OCI-LY3 (cell line): ENCODE measurements at regions not wholly inside any gene's neighbourhood (a gene's known extent, or its start where the extent isn't known, plus 50 kb on each side); places are given as distances from the start of the nearest gene placed in this dataset.

ENCODE experiments used
- H2AFZ ChIP-seq: fragments of 200-600, 300-600 bp; shearing (Covaris generic); 2 replicates; pipeline ENCODE4 v1.6.0; 2014; ENCODE audit warnings: antibody characterized with exemption, low read depth, low read length
- H3K27ac ChIP-seq: fragments of 200-600, 300-600 bp; sonication (generic); 2 replicates; pipeline ENCODE4 v1.5.1; 2014; ENCODE audit warnings: mild to moderate bottlenecking, low read length, moderate library complexity, mixed read lengths
- H3K27me3 ChIP-seq: fragments of 200-600, 300-600 bp; sonication (generic); 2 replicates; pipeline ENCODE4 v1.6.1; 2014; ENCODE audit warnings: low read depth, low read length, mixed read lengths
- H3K36me3 ChIP-seq: fragments of 200-600, 300-600 bp; sonication (generic); replicated peaks from 2 replicates; pipeline ENCODE3; 2014; ENCODE audit warnings: low read depth, low read length, mixed read lengths
- H3K4me1 ChIP-seq: fragments of 300-600, 200-600 bp; sonication (generic); 2 replicates; pipeline ENCODE4 v1.6.1; 2014; ENCODE audit warnings: low read length, mixed read lengths
- H3K4me2 ChIP-seq: fragments of 200-600, 300-600 bp; sonication (generic); 2 replicates; pipeline ENCODE4 v1.6.1; 2014; ENCODE audit warnings: low read length, mixed read lengths
- H3K4me3 ChIP-seq: fragments of 300-600, 200-600 bp; sonication (generic); 2 replicates; pipeline ENCODE4 v1.5.1; 2014; ENCODE audit warnings: antibody characterized with exemption, mild to moderate bottlenecking, low read length, moderate library complexity
- H3K79me2 ChIP-seq: fragments of 300-600, 200-600 bp; shearing (Covaris generic); 2 replicates; pipeline ENCODE4 v1.6.1; 2014; ENCODE audit warnings: mild to moderate bottlenecking, low read length, mixed read lengths
- H3K9ac ChIP-seq: fragments of 300-600, 200-600 bp; shearing (Covaris generic); 2 replicates; pipeline ENCODE4 v1.6.0; 2014; ENCODE audit warnings: mild to moderate bottlenecking, low read length, moderate library complexity
- H3K9me3 ChIP-seq: fragments of 200-600, 300-600 bp; shearing (Covaris generic); 2 replicates; pipeline ENCODE4 v1.6.1; 2014; ENCODE audit warnings: low read length, mixed read lengths; ENCODE audit not compliant: insufficient read depth
- H4K20me1 ChIP-seq: fragments of 200-600, 300-600 bp; sonication (generic); 2 replicates; pipeline ENCODE4 v1.6.1; 2016; ENCODE audit warnings: low read length, mixed read lengths; ENCODE audit not compliant: insufficient read depth
- EZH2phosphoT487 ChIP-seq: fragments of 200-600 bp; shearing (Covaris generic); IDR thresholded peaks from 2 replicates; pipeline ENCODE4 v1.6.1; 2018; ENCODE audit warnings: antibody characterized with exemption, mixed run types, low read depth
- TF ChIP-seq, protein P1 (sequence below): fragments of 200-600, 300-600 bp; sonication (generic); IDR thresholded peaks from 2 replicates; pipeline ENCODE4 v1.5.1; 2014; ENCODE audit warnings: antibody characterized with exemption, low read length, low read depth

DNA sequence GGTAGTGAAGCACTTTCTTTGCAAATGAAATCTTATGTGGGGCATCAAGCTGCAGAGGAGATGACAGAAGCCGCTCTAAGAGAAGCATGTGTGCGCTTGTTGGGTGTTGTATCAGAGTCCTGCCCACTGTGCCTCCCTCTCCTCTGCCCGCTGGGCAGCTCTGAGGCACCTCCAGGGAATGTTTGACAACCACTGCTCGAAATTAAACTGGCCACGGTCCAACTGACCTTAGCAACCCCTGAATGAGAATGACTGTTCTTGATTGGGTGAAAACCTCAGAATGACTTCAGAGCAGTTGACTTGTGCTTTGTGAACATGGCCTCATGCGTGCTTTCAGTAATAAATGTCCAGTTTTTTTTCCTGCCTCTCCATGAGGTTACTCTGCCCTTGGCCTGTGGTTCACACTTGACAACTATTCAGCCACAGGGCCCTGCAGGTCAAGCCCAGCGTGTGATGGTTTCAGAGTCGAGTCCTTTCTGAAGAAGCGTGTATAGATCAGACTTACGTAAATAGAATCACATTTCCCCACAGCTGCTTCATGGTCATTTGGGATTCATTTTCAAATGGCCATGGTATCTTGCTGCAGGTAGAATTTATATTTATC, 94.9 kb downstream of the SLC4A3 start:
- H3K4me1 ChIP-seq, result no peaks in the 10 kb centered on the region
- H3K4me2 ChIP-seq, result no peak overlapping the region
- TF ChIP-seq EZH2phosphoT487, result no peak
- TF ChIP-seq, protein P1, sequence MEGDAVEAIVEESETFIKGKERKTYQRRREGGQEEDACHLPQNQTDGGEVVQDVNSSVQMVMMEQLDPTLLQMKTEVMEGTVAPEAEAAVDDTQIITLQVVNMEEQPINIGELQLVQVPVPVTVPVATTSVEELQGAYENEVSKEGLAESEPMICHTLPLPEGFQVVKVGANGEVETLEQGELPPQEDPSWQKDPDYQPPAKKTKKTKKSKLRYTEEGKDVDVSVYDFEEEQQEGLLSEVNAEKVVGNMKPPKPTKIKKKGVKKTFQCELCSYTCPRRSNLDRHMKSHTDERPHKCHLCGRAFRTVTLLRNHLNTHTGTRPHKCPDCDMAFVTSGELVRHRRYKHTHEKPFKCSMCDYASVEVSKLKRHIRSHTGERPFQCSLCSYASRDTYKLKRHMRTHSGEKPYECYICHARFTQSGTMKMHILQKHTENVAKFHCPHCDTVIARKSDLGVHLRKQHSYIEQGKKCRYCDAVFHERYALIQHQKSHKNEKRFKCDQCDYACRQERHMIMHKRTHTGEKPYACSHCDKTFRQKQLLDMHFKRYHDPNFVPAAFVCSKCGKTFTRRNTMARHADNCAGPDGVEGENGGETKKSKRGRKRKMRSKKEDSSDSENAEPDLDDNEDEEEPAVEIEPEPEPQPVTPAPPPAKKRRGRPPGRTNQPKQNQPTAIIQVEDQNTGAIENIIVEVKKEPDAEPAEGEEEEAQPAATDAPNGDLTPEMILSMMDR, result no peak
- no peaks in the 10 kb centered on the region for H3K9me3 ChIP-seq
- no peaks in the 10 kb centered on the region for H3K36me3 ChIP-seq
- H3K27ac ChIP-seq, result no peak overlapping the region
- no peak overlapping the region for H3K4me3 ChIP-seq
- no peaks in the 10 kb centered on the region for H3K27me3 ChIP-seq
- no peak overlapping the region for H3K9ac ChIP-seq
- H3K79me2 ChIP-seq, result no peaks in the 10 kb centered on the region
- H2AFZ ChIP-seq, result no peak overlapping the region
- H4K20me1 ChIP-seq, result no peaks in the 10 kb centered on the region

DNA sequence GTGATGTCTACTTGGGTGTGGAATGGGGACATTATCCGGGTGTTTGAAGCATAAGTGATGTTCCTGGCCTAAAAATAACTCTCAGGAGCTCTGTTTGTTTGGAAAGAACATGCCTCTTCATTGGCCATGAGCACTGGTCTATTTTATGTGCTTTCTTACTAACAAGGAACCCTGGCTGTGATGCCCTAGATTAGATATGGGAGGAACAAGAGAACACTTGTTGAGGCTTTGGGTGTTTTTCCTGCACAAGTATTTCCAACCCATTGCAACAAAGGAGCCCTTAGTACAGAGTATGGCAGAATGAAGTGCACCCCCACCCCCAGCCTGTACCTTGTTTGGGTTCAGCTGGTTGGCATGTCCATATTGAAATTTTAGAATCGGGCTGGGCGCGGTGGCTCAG, 95.9 kb downstream of the SLC4A3 start:
- Histone ChIP-seq H3K79me2 (no peaks in the 10 kb centered on the region), H3K4me2 (no peak overlapping the region), H3K36me3 (no peaks in the 10 kb centered on the region), H3K4me1 (no peaks in the 10 kb centered on the region), H3K27ac (no peak overlapping the region), H3K4me3 (no peak overlapping the region), H3K9me3 (no peaks in the 10 kb centered on the region), H2AFZ (no peak overlapping the region), H3K27me3 (no peaks in the 10 kb centered on the region), H3K9ac (no peak overlapping the region), H4K20me1 (no peaks in the 10 kb centered on the region)
- TF ChIP-seq, protein P1, result no peak
- TF ChIP-seq EZH2phosphoT487, result no peak

DNA sequence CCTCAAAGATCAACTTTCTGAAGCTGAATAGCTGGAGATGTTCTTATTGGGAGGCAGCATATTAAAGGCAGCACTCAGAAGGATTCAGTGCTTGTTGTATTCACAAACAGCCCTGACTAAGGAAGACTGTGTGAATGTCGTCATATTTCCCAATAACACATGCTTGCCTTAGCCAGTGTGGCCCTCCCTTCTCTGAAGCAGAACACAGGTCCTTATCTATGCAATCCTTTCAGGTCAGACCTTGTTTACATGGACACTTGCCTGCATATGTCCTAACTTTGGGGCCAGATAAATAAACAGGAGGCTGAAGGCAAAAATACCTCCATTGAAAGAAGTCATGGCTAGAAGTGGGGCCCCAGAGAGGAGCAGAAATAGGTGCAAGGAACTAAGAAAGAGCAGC, 97.2 kb downstream of the SLC4A3 start:
- Histone ChIP-seq H2AFZ (no peak overlapping the region), H3K9me3 (no peaks in the 10 kb centered on the region), H3K27ac (no peak overlapping the region), H3K9ac (no peak overlapping the region), H3K79me2 (no peaks in the 10 kb centered on the region), H3K4me3 (no peak overlapping the region), H3K27me3 (no peaks in the 10 kb centered on the region), H4K20me1 (no peaks in the 10 kb centered on the region), H3K36me3 (no peaks in the 10 kb centered on the region), H3K4me1 (no peaks in the 10 kb centered on the region), H3K4me2 (no peak overlapping the region)
- TF ChIP-seq, protein P1, result no peak
- TF ChIP-seq EZH2phosphoT487, result no peak

DNA sequence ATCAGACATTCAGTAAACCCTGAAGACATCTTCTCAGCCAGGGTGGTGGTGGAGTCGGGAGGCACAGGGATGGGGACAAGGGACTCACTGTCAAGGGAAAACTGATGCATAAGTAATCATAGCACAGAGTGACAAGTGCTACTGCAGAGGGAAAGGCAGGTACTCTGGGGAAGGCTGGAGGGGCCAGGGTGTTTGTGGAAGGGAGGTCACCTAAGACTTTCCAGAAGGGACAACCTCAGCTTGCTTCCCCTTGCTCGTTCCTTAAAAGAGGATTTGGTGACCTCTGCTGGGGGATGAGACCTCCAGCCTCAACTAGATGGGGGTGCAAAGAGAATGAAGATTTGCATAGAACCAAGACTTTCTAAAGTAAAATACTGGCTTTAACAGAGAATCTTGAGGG, 99.5 kb downstream of the SLC4A3 start:
- Histone ChIP-seq H2AFZ (no peak overlapping the region), H3K36me3 (no peaks in the 10 kb centered on the region)

More for the DNA sequence above, 99.5 kb downstream of the SLC4A3 start:
- Histone ChIP-seq H3K27me3 (no peaks in the 10 kb centered on the region), H3K9me3 (no peaks in the 10 kb centered on the region), H3K9ac (no peak overlapping the region), H3K4me2 (no peak overlapping the region), H3K79me2 (no peaks in the 10 kb centered on the region), H3K27ac (no peak overlapping the region), H3K4me1 (no peaks in the 10 kb centered on the region), H3K4me3 (no peak overlapping the region), H4K20me1 (no peaks in the 10 kb centered on the region)
- TF ChIP-seq EZH2phosphoT487, result no peak
- TF ChIP-seq, protein P1, result 0 out of 2 replicates have a peak, but pooled peaks have one; percentile 13
